CD14-positive monocyte (primary cell): ENCODE measurements at regions not wholly inside any gene's neighbourhood (a gene's known extent, or its start where the extent isn't known, plus 50 kb on each side); places are given as distances from the start of the nearest gene placed in this dataset.

ENCODE experiments used
- DNase-seq, 3 donors: peaks; one replicate each; pipeline ENCODE4 v3.0.0-alpha.2; 2011 to 2022
- H2AFZ ChIP-seq: 2 replicates; pipeline ENCODE4 v1.6.0; 2012; ENCODE audit warnings: mild to moderate bottlenecking, low read depth, low read length, inconsistent platforms; ENCODE audit not compliant: insufficient read depth, poor library complexity, severe bottlenecking
- H3K27ac ChIP-seq, 2 donors: 1 replicate in 1 of 2; 2 replicates in 1 of 2; pipeline ENCODE4 v1.5.1; 2012 to 2013; ENCODE audit warnings: low read length in 2 of 2, control low read depth in 1 of 2, inconsistent platforms in 1 of 2, low read depth in 1 of 2, mild to moderate bottlenecking in 1 of 2
- H3K27me3 ChIP-seq, 2 donors: one replicate each; pipeline versions ENCODE4 v1.6.0 to v1.6.1; 2011 to 2013; ENCODE audit warnings: low read length in 2 of 2; ENCODE audit not compliant: control insufficient read depth in 2 of 2, insufficient read depth in 2 of 2
- H3K36me3 ChIP-seq, 2 donors: replicated peaks in 1 of 2; 1 replicate in 1 of 2; 2 replicates in 1 of 2; pipeline versions ENCODE4 v1.5.1 to v1.6.1; 2012 to 2013; ENCODE audit warnings: low read length in 2 of 2, control low read depth in 1 of 2, inconsistent platforms in 1 of 2, mild to moderate bottlenecking in 1 of 2; ENCODE audit not compliant: insufficient read depth in 2 of 2, control insufficient read depth in 1 of 2
- H3K4me1 ChIP-seq, 2 donors: 1 replicate in 1 of 2; 2 replicates in 1 of 2; pipeline versions ENCODE4 v1.5.1 to v1.6.1; 2012 to 2013; ENCODE audit warnings: low read length in 2 of 2, control low read depth in 1 of 2, inconsistent platforms in 1 of 2, mild to moderate bottlenecking in 1 of 2, moderate library complexity in 1 of 2; ENCODE audit not compliant: insufficient read depth in 2 of 2, control insufficient read depth in 1 of 2
- H3K4me2 ChIP-seq: replicated peaks from 2 replicates; pipeline ENCODE3; 2012; ENCODE audit warnings: low read length, moderate library complexity, mild to moderate bottlenecking; ENCODE audit not compliant: poor library complexity, severe bottlenecking; ENCODE audit errors: extremely low read depth
- H3K4me3 ChIP-seq, 3 experiments: fragments of 200-600 bp in 1 of 3; sonication (generic) in 1 of 3; replicated peaks in 1 of 3; 1 replicate in 2 of 3; 2 replicates in 1 of 3; pipeline ENCODE4 v1.5.1; 2011 to 2013; ENCODE audit warnings: low read length in 3 of 3, mild to moderate bottlenecking in 3 of 3, control low read depth in 2 of 3, low read depth in 2 of 3, inconsistent platforms in 1 of 3, moderate library complexity in 1 of 3
- H3K79me2 ChIP-seq: 2 replicates; pipeline ENCODE4 v1.6.0; 2012; ENCODE audit warnings: mild to moderate bottlenecking, control low read depth, inconsistent platforms, low read length, moderate library complexity; ENCODE audit not compliant: insufficient read depth
- H3K9ac ChIP-seq: 2 replicates; pipeline ENCODE4 v1.6.0; 2017; ENCODE audit warnings: low read length, mild to moderate bottlenecking; ENCODE audit not compliant: insufficient read depth, poor library complexity, severe bottlenecking
- H3K9me3 ChIP-seq, 2 donors: replicated peaks in 1 of 2; 1 replicate in 1 of 2; 2 replicates in 1 of 2; pipeline versions ENCODE4 v1.5.1 to v1.6.1; 2012 to 2013; ENCODE audit warnings: low read length in 2 of 2, control low read depth in 1 of 2; ENCODE audit not compliant: control insufficient read depth in 1 of 2, insufficient read depth in 1 of 2
- H4K20me1 ChIP-seq: 2 replicates; pipeline ENCODE4 v1.6.0; 2012; ENCODE audit warnings: mild to moderate bottlenecking, low read length, control low read depth, moderate library complexity; ENCODE audit not compliant: insufficient read depth
- H3K27ac Mint-ChIP-seq, 7 donors: one replicate each; pipeline ENCODE4 v1.8.0; 2020; ENCODE audit warnings: mild to moderate bottlenecking in 7 of 7, mixed read lengths in 7 of 7, moderate library complexity in 6 of 7, inconsistent platforms in 2 of 7
- H3K27me3 Mint-ChIP-seq, 3 donors: one replicate each; pipeline ENCODE4 v1.8.0; 2021 to 2022; ENCODE audit warnings: low read depth in 3 of 3, mild to moderate bottlenecking in 3 of 3, mixed read lengths in 3 of 3, moderate library complexity in 3 of 3, inconsistent platforms in 1 of 3
- H3K36me3 Mint-ChIP-seq, 2 donors: one replicate each; pipeline ENCODE4 v1.8.0; 2020; ENCODE audit warnings: mixed read lengths in 2 of 2, inconsistent platforms in 1 of 2, mild to moderate bottlenecking in 1 of 2
- H3K4me1 Mint-ChIP-seq: one replicate; pipeline ENCODE4 v1.8.0; 2020; ENCODE audit warnings: mild to moderate bottlenecking, mixed read lengths
- H3K4me3 Mint-ChIP-seq, 2 donors: one replicate each; pipeline ENCODE4 v1.8.0; 2020; ENCODE audit warnings: mild to moderate bottlenecking in 2 of 2, mixed read lengths in 2 of 2, moderate library complexity in 1 of 2
- H3K9me3 Mint-ChIP-seq, 7 donors: one replicate each; pipeline ENCODE4 v1.8.0; 2020 to 2022; ENCODE audit warnings: mixed read lengths in 7 of 7, mild to moderate bottlenecking in 6 of 7, moderate library complexity in 6 of 7, inconsistent platforms in 2 of 7
- WGBS: methylation state at CpG from one replicate; pipeline ENCODE4 v1.1.5; 2013; ENCODE audit warnings: missing lambda C conversion rate; ENCODE audit not compliant: insufficient coverage; 5-methylcytosine and 5-hydroxymethylcytosine counted together
- intact Hi-C, 2 donors: fragments of 100-400 bp; cut with micrococcal nuclease; formaldehyde crosslinking; loops; one replicate each; pipeline versions ENCODE4 v1.15.0 to v1.15.1; 2023
- TF ChIP-seq, protein P1 (sequence below): fragments of 200-600 bp; IDR thresholded peaks from one replicate; pipeline ENCODE4 v1.8.0; 2022; ENCODE audit warnings: antibody characterized with exemption, mild to moderate bottlenecking

DNA sequence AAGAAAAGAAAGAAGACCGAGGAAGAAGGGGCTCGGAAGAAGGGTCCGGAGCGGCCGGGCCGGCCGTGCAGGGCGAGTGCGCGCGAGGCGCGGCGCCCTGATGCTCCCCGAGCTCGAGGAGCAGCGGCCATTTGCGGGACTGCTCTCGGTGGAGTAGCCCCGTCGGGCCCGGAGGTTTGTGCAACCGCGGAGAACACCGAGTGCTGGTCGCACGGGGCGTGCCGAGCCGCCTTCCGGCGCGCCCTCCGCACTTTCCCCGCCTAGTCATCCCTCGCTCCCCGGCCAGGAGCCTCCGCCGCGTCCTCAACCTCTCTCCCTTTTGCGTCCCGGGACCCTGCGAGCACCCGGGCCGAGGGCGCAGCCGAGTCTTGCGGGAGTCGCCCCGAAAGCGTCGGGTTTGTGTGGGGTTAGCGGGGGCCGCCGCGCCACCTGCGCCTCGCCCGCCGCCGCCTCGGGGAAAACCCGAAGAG is 127.4 kb downstream of the LAS1L start:
- H4K20me1 ChIP-seq: no peaks in the 10 kb centered on the region
- TF ChIP-seq, protein P1, sequence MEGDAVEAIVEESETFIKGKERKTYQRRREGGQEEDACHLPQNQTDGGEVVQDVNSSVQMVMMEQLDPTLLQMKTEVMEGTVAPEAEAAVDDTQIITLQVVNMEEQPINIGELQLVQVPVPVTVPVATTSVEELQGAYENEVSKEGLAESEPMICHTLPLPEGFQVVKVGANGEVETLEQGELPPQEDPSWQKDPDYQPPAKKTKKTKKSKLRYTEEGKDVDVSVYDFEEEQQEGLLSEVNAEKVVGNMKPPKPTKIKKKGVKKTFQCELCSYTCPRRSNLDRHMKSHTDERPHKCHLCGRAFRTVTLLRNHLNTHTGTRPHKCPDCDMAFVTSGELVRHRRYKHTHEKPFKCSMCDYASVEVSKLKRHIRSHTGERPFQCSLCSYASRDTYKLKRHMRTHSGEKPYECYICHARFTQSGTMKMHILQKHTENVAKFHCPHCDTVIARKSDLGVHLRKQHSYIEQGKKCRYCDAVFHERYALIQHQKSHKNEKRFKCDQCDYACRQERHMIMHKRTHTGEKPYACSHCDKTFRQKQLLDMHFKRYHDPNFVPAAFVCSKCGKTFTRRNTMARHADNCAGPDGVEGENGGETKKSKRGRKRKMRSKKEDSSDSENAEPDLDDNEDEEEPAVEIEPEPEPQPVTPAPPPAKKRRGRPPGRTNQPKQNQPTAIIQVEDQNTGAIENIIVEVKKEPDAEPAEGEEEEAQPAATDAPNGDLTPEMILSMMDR: no peak
- H3K4me3 ChIP-seq: peak overlapping the region in 1 of 3 experiments; percentile 48
- peak overlapping the region; percentile 69 to 84 for H3K4me3 Mint-ChIP-seq
- H3K4me2 ChIP-seq: peak overlapping the region; percentile 49
- H2AFZ ChIP-seq: no peak overlapping the region
- peaks cover 0 to 14% of the 10 kb centered on the region in 2 donors for H3K9me3 ChIP-seq
- 0% methylated on average over 5 of the region's 63 CpGs for WGBS
- H3K4me1 ChIP-seq: no peaks in the 10 kb centered on the region
- no peaks in the 10 kb centered on the region for H3K36me3 ChIP-seq
- H3K79me2 ChIP-seq: no peaks in the 10 kb centered on the region
- H3K27ac ChIP-seq: no peak overlapping the region
- H3K9me3 Mint-ChIP-seq: peaks cover 0 to 22% (median 17%) of the 10 kb centered on the region in 7 donors
- peaks cover 18 to 30% of the 10 kb centered on the region in 2 donors for H3K27me3 ChIP-seq
- no peak overlapping the region for H3K27ac Mint-ChIP-seq
- H3K27me3 Mint-ChIP-seq: peaks cover 30 to 63% (median 41%) of the 10 kb centered on the region in 3 donors
- H3K9ac ChIP-seq: no peak overlapping the region
- H3K36me3 Mint-ChIP-seq: peaks cover 0 to 1% of the 10 kb centered on the region in 2 donors
- DNase-seq: peak in 1 of 3 donors; percentile 3
- peaks cover 8% of the 10 kb centered on the region for H3K4me1 Mint-ChIP-seq
- intact Hi-C loops: no loop called here

DNA sequence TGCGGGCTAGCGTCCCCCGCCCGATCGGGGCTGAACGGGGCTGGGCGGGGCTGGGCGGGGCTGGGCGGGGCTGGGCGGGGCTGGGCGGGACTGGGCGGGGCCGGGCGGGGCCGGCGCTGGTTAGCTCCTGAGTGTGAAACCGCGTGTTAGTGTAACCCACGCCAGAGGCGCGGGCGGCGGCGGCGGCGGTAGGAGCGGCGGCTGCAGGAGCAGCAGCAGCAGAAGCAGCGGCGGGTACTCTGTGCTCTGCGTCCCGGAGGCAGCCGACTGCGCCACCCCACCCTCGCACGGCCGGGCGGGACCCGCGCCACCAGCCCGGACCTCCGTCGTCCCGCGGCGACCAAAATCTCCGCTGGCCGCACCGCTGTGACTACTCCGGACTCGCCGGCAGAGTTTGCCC is 128.1 kb downstream of the LAS1L start:
- H3K4me2 ChIP-seq: peak overlapping the region; percentile 49
- WGBS: 0% methylated on average over 23 of the region's 52 CpGs
- no peaks in the 10 kb centered on the region for H3K4me1 ChIP-seq
- Mint-ChIP-seq H3K4me3 (peak overlapping the region; percentile 69 to 84), H3K9me3 (peaks cover 0 to 22% (median 17%) of the 10 kb centered on the region in 7 donors), H3K27me3 (peaks cover 30 to 63% (median 41%) of the 10 kb centered on the region in 3 donors), H3K36me3 (peaks cover 0 to 1% of the 10 kb centered on the region in 2 donors), H3K4me1 (peaks cover 8% of the 10 kb centered on the region), H3K27ac (no peak overlapping the region)
- no peaks in the 10 kb centered on the region for H4K20me1 ChIP-seq
- H3K27me3 ChIP-seq: peaks cover 18 to 30% of the 10 kb centered on the region in 2 donors
- peaks cover 0 to 14% of the 10 kb centered on the region in 2 donors for H3K9me3 ChIP-seq
- intact Hi-C loops: no loop called here
- TF ChIP-seq, protein P1: no peak
- H3K9ac ChIP-seq: no peak overlapping the region
- no peak overlapping the region for H2AFZ ChIP-seq
- H3K27ac ChIP-seq: no peak overlapping the region
- H3K36me3 ChIP-seq: no peaks in the 10 kb centered on the region
- H3K79me2 ChIP-seq: no peaks in the 10 kb centered on the region
- DNase-seq: peak in 1 of 3 donors; percentile 2
- H3K4me3 ChIP-seq: peak overlapping the region in 1 of 3 experiments; percentile 48
